ENCODE measurements at regions not wholly inside any gene's neighbourhood (a gene's known extent, or its start where the extent isn't known, plus 50 kb on each side); places are given as distances from the start of the nearest gene placed in this dataset.

DNA sequence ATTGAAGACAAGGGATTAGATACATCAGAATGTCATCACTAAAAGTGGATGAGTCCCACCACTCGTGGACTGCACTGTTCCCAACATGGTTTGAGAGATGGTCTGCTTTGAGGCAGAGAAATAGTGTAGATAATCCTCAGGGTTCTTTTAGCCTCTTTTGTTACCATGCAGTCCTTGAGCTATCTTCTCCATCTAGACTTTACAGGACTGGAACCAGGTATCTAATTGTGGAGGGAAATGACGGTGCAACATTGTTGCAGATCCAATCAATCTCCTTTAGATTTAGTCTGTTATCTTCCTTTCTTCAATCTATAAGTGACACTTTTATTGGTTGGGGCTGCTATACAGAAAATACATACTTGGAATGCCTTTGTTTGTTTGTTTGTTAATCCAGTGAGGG, 183.8 kb upstream of the CWC22 start:
- no peak for DNase-seq

- DNase-seq, result no peak
Measured at GRCh38 chr2:180187611-180188010, 180.5 kb upstream of the CWC22 start.

DNA sequence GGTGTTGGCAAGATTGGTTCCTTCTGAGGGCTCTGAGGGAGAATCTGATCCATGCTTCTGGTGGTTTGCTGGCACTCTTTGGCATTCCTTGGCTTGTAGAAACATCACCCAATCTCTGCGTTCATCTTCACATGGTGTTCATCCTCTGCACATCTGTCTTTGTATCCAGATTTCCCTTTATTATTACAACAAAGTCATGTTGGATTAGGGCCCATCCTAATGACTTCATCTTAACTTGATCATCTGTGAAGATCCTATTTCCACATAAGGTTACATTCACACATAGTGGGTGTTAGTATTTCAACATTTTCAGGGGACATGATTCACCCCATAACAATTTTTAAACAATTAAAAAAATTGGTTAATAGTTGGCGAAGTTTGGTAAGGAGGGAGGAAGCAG, 177.4 kb upstream of the CWC22 start:
- no peak for DNase-seq

DNA sequence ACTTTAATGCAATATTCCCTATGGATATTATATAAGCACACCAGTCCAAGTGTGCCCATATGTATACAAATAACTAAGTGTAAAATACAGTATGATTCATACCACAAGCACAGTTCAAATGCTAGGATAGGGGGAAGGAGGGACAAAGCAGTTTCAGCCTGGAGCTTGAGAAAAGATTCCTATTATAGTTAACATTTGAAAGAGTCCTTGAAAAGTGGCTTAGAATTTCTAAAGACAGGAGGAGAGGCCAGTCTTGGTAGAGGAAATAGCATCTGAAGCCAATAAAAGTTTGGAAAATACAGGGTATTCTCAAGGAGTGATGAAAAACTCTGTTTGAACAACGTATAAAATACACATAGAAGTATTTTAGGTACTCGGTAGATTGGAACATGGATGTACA, 173.4 kb upstream of the CWC22 start:
- no peak for DNase-seq

GRCh38 chr2:180177534-180177933, 170.4 kb upstream of the CWC22 start:
- DNase-seq, result no peak

DNA sequence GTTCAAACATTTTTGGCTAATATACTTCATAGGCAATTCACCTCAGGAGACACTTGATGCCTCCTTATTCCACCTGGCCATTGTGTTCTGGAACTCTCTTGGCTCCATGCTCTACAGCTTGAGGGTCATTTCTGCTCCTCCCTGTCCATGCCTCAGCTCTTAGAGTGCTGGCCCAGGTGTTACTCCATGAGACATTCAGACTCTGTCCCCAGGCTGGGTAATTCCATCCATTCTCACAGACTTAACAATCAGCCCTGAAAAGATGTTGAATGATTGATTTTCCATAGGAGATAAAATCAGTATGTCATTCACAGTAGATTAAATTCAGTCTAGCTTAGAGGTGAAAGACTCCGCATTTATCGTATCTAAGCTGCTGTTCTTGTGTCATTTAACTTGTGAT, 168.6 kb upstream of the CWC22 start:
- DNase-seq, result no peak

DNA sequence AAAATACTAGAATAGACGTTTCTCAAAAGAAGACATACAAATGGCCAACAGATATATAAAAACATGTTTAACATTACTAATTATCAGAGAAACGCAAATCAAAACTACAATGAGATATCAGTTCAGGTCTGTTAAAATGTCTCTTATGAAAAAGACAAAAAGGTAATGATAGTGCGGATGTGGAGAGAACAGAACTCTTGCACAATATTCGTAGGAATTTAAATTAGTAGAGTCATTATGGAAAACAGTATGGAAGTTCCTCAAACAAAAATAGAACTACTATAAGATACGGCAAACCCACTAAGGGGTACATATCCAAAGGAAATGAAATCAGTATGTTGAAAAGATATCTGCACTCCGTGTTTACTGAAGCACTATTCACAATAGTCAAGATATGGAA, 167.5 kb upstream of the CWC22 start:
- no peak for DNase-seq

DNA sequence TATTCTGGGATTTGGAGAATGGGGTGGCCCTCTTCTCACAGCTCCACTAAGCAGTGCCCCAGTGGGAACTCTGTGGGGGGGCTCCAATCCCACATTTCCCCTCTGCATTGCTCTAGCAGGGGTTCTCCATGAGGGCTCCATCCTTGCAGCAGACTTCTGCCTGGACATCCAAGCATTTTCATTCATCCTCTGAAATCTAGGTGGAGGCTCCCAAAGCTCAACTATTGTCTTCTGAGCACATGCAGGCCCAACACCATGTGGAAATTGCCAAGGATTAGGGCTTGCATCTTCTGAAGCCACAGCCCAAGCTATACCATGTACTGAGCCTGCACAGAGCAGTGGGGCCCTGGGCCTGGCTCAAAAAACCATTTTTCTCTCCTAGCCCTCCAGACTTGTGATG, 162.4 kb upstream of the CWC22 start:
- no peak for DNase-seq

DNA sequence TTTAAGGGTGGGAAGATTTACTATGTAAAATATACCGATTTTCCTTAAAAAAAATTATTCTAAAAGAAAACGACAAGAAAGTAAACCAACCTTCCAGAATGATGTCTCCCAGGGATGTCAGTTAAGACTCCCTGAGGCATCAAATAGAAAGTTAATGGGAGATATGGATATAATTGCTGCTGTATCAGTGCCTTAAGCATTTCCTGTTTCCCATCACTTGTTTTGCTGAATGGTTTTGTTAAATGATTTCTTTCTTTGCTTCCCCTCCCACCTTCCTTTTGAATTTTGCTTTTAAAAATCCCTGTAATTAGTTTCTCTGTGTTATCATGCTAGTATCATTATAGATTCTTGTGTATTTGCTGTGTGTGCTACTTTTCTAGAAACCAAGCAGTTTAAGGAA, 154.3 kb upstream of the CWC22 start:
- peak in 1 of 3 experiments; percentile 32 for DNase-seq

DNA sequence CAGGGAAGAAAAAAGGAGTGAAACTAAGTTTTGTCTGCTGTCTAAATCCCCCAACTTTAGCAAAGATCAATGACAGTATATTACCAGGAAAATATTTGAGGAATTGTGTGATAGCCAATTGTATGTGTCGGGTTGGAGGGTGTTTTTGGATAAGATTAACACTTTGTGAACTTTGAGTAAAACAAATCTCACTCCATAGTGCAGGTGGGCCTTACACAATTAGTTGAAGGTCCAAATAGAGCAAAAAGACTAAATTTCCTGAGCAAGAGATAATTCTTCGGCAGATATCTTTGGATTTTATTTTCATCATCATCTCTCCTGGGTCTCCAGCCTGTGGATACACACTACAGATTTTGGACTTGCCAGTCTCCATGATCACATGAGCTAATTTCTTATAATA, 152.8 kb upstream of the CWC22 start:
- DNase-seq, result no peak

GRCh38 chr2:180158961-180159360, 151.9 kb upstream of the CWC22 start:
- no peak for DNase-seq

DNA sequence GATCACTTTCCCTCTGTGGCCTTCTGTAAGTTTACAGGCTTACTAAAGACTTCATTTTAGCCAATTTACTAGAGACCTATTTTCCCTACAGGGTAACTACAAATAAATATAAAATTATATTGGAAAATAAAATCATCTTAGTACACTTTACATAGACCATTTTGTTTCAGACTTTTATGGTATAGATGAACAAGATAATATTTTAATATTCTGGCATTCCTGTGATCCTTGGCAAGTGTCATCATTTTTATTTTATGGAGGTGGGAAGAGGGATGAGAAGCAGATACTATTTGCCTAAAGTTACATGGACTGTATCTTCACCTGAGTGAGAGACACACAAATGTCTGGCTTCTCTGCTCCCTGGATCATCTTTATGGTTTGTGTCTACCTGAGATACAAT, 149.6 kb upstream of the CWC22 start:
- DNase-seq, result no peak

DNA sequence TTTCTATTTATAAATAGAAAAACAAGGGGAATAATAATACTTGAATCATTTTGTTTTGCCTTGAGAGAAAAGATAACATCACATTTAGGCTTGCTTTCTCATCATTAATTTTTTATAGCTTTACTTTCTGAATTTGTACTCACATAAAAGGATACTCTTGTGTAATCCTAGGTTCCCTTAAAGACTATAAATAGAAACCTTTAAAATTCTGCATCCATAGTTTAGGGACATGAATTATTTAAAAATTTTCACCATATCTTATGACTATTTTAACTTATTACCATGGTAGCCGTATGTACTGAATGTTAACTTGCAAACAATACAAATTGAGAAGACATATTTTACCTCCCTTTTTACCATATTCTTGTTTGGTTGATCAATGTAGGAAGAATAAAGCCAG, 143.5 kb upstream of the CWC22 start:
- DNase-seq, result no peak

GRCh38 chr2:180146541-180146940, 139.4 kb upstream of the CWC22 start:
- no peak for DNase-seq

- DNase-seq, result no peak
Measured at GRCh38 chr2:180146114-180146513, 139.0 kb upstream of the CWC22 start.

DNA sequence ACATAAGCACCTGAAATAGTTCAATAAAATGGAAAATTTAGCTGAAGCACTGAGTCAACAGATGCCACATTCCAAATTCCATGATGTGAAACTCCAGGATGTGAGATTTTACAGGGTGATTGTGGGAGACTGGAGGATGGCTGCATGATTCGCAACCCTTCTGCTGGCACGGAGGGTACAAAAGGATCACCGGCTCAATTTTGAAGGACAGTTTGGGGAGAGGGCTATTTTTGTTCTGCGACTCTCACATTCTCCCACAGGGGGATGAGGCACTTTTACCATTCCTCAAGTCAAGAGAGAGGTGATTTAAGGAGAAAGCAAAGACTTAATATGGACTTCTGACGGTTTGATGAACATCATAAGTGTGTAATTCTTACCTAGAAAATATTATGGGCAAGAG, 138.1 kb upstream of the CWC22 start:
- no peak for DNase-seq

DNA sequence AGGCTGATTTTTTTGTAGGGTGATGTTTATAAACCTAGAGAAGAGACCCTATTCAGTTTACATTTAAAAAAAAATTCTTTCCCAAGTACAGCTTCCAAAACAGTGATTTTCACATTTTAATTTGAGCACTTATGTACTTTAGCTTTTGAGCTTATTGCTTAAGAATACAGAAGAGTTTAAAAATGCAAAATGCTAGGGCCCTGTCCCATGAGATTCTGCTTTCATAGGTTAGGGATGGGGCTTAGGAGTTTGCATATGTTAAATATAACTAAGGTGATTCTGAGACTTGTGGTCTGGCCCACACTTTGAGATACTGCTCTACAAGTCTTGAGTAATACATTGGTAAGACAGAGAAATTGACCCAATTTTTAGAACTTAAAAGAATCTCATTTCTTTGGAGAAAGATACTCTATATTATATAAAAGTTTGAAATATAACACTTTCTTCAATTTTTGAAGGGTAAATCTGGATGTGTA, 137.3 kb upstream of the CWC22 start:
- DNase-seq, result no peak

GRCh38 chr2:180143633-180144337, 136.7 kb upstream of the CWC22 start:
- no peak for DNase-seq

DNA sequence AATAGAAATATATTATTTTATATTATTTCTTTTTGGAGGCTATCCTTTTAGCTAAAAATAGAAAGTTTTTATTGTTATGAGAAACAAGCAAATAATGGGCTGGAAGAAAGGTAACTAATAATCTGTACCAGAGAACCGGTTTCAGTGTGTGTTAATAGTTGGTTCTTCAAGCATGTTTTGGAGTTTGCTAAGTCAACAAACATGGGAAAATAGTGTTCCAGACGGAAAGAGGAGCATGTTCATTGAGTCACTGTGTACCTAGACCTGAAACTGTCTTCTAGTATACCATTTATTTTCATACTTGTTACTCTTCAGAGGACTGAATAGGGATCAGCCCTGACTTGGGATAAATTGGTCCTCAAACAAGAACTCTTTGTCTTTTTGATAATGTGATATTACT, 134.5 kb upstream of the CWC22 start:
- DNase-seq, result peak in 1 of 3 experiments; percentile 5

- DNase-seq, result no peak
Measured at GRCh38 chr2:180133736-180134135, 126.6 kb upstream of the CWC22 start.

DNA sequence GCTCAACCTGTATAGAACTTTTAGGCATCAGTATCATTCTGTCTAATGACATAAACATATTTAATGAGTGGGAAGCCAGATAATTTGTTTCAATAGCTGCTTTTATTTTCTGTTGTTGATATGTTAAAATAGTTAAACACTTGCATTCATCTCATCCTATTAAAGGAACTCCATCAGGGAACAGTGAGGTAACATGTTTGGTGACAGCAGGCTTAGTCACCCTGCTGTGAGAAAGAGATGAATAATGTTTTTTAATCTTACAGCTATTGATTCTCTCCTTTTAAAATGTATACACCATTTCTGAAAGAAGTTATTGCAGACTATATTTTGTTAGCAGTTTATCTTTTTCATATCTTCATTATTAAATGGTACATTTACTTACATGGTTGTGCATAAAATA, 123.3 kb upstream of the CWC22 start:
- DNase-seq, result peak in 1 of 3 experiments; percentile 30

DNA sequence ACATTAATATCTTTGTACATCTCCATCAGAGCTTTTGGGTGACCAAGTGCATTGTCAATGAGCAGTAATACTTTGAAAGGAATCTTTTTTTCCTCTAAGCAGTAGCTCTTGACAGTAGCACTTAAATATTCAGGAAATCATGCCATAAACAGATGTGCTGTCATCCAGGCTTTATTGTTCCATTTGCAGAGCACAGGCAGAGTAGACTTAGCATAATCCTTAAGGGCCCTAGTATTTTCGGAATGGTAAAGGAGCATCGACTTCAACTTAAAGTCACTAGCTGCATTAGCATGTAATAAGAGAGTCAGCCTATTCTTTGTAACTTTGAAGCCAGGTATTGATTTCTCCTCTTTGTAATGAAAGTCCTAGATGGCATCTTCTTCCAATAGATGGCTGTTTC, 121.8 kb upstream of the CWC22 start:
- DNase-seq, result no peak

GRCh38 chr2:180125245-180125962, 118.3 kb upstream of the CWC22 start:
- peak; percentile 43 to 94 (median 78) for DNase-seq

GRCh38 chr2:180124273-180125139, 117.4 kb upstream of the CWC22 start:
- peak; percentile 55 to 89 (median 58) for DNase-seq
